ENCODE measurements at regions not wholly inside any gene's neighbourhood (a gene's known extent, or its start where the extent isn't known, plus 50 kb on each side); places are given as distances from the start of the nearest gene placed in this dataset.

GRCh38 chr7:98556288-98556687 lies 60.8 kb upstream of the NPTX2 start:
- Histone ChIP-seq H3K4me3 (ENCODE audit: low read depth, low read length) (no peak overlapping the region), H3K9me3 (peaks cover 12% of the 10 kb centered on the region), H3K4me1 (peaks cover 3% of the 10 kb centered on the region; the same call in 1 of the 2 replicates), H3K36me3 (ENCODE audit: control insufficient read depth, insufficient read depth, low read length) (no peaks in the 10 kb centered on the region), H3K27me3 (replicated peaks; ENCODE audit: control insufficient read depth, insufficient read depth, low read length) (no peaks in the 10 kb centered on the region)
- Mint-ChIP-seq H3K9me3 (ENCODE audit: unreplicated experiment) (peaks cover 39% of the 10 kb centered on the region), H3K27ac (ENCODE audit: unreplicated experiment) (no peak overlapping the region), H3K4me3 (ENCODE audit: unreplicated experiment) (no peak overlapping the region), H3K4me1 (ENCODE audit: low read depth, unreplicated experiment) (peaks cover 9% of the 10 kb centered on the region), H3K27me3 (ENCODE audit: insufficient read depth, unreplicated experiment) (no peaks in the 10 kb centered on the region), H3K36me3 (ENCODE audit: insufficient read depth, unreplicated experiment) (no peaks in the 10 kb centered on the region)
- TF ChIP-seq CTCF (IDR thresholded peaks at IDR 0.05; ENCODE audit: insufficient read depth in 1 of 2, low read depth in 1 of 2, low read length in 1 of 2, severe bottlenecking in 1 of 2, unreplicated experiment in 1 of 2), result no peak
- ChIA-PET CTCF (no interaction called here), POLR2A (no interaction called here)
- no TSS peak for BruUV-seq (replicated peaks)
- no peak for DNase-seq
- intact Hi-C loops (cut with micrococcal nuclease; ENCODE audit: unreplicated experiment), result no loop called here

GRCh38 chr7:98555403-98555802 lies 61.7 kb upstream of the NPTX2 start:
- peaks cover 30% of the 10 kb centered on the region for H3K9me3 Mint-ChIP-seq (ENCODE audit: unreplicated experiment)
- ChIA-PET POLR2A (no interaction called here), CTCF (no interaction called here)
- Histone ChIP-seq H3K9me3 (peaks cover 12% of the 10 kb centered on the region), H3K4me1 (no peaks in the 10 kb centered on the region), H3K4me3 (ENCODE audit: low read depth, low read length) (no peak overlapping the region), H3K27me3 (replicated peaks; ENCODE audit: control insufficient read depth, insufficient read depth, low read length) (no peaks in the 10 kb centered on the region), H3K36me3 (ENCODE audit: control insufficient read depth, insufficient read depth, low read length) (no peaks in the 10 kb centered on the region)
- intact Hi-C loops (cut with micrococcal nuclease; ENCODE audit: unreplicated experiment), result no loop called here
- H3K36me3 Mint-ChIP-seq (ENCODE audit: insufficient read depth, unreplicated experiment), result no peaks in the 10 kb centered on the region
- DNase-seq, result no peak
- peaks cover under 1% of the 10 kb centered on the region for H3K4me1 Mint-ChIP-seq (ENCODE audit: low read depth, unreplicated experiment)
- BruUV-seq (replicated peaks), result no TSS peak
- no peak overlapping the region for H3K4me3 Mint-ChIP-seq (ENCODE audit: unreplicated experiment)
- no peak overlapping the region for H3K27ac Mint-ChIP-seq (ENCODE audit: unreplicated experiment)
- no peaks in the 10 kb centered on the region for H3K27me3 Mint-ChIP-seq (ENCODE audit: insufficient read depth, unreplicated experiment)
- no peak for TF ChIP-seq CTCF (IDR thresholded peaks at IDR 0.05; ENCODE audit: insufficient read depth in 1 of 2, low read depth in 1 of 2, low read length in 1 of 2, severe bottlenecking in 1 of 2, unreplicated experiment in 1 of 2)

DNA sequence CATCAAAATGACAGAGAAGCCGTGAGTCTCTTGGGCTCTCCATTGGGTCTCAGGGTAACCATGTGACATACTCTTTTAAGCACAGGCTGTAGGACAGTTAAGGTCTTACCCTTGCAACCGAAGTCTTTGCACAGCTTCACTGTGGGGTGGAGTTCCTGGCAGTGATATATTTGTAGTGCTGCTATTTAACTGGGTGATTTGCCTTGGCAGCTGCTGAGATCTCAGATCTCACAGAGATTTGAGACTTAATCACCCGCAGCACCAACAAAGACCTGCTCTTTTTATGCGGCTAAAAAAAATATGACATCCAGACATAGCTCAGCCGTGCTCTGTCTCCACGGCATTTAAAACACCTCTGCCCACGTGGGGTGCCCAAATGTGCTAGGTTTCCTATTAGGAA lies 63.4 kb upstream of the NPTX2 start:
- POLR2A ChIA-PET, result no interaction called here
- no peak for DNase-seq
- H3K27me3 ChIP-seq (replicated peaks; ENCODE audit: control insufficient read depth, insufficient read depth, low read length), result no peaks in the 10 kb centered on the region
- H3K36me3 Mint-ChIP-seq (ENCODE audit: insufficient read depth, unreplicated experiment), result no peaks in the 10 kb centered on the region
- no peak overlapping the region for H3K27ac Mint-ChIP-seq (ENCODE audit: unreplicated experiment)
- no peak overlapping the region for H3K4me3 Mint-ChIP-seq (ENCODE audit: unreplicated experiment)
- H3K27me3 Mint-ChIP-seq (ENCODE audit: insufficient read depth, unreplicated experiment), result peaks cover under 1% of the 10 kb centered on the region
- no TSS peak for BruUV-seq (replicated peaks)
- TF ChIP-seq CTCF (IDR thresholded peaks at IDR 0.05; ENCODE audit: insufficient read depth in 1 of 2, low read depth in 1 of 2, low read length in 1 of 2, severe bottlenecking in 1 of 2, unreplicated experiment in 1 of 2), result no peak
- no peaks in the 10 kb centered on the region for H3K4me1 Mint-ChIP-seq (ENCODE audit: low read depth, unreplicated experiment)
- peaks cover 13% of the 10 kb centered on the region for H3K9me3 Mint-ChIP-seq (ENCODE audit: unreplicated experiment)
- H3K4me3 ChIP-seq (ENCODE audit: low read depth, low read length), result no peak overlapping the region
- CTCF ChIA-PET, result no interaction called here
- no peaks in the 10 kb centered on the region for H3K4me1 ChIP-seq
- intact Hi-C loops (cut with micrococcal nuclease; ENCODE audit: unreplicated experiment), result no loop called here
- peaks cover 10% of the 10 kb centered on the region for H3K9me3 ChIP-seq
- H3K36me3 ChIP-seq (ENCODE audit: control insufficient read depth, insufficient read depth, low read length), result no peaks in the 10 kb centered on the region

Data from Caco-2 (cell line).